HG03280 (cell line): ENCODE measurements at regions not wholly inside any gene's neighbourhood (a gene's known extent, or its start where the extent isn't known, plus 50 kb on each side); places are given as distances from the start of the nearest gene placed in this dataset.

Experiments
- ATAC-seq: cut with Tn5 transposase; IDR thresholded peaks from one replicate; pipeline ENCODE4 v1.9.1; 2021; ENCODE audit warnings: mild to moderate bottlenecking, moderate library complexity; ENCODE audit not compliant: unreplicated experiment

GRCh38 chr2:145254291-145254690 is 734.4 kb upstream of the ZEB2 start:
- no peak for ATAC-seq

DNA sequence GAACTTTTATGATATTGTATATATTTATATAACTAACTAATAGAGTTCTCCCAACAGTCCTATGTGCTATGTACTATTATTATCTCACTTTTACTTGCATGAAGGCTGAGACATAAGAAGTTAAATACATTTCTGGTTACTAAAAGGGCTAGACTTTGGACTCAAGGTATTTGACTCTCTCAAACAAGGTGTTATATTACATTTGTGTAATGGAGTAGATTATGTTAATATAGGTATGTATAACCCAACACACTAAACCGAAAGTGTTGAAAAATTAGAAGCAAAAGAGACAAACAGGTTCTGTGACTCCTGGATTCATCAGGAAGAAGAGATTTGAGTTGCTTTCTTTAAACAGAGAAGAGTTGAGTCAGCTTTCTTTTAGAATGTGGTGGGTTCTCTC is 733.6 kb upstream of the ZEB2 start:
- ATAC-seq: no peak

GRCh38 chr2:145245268-145245870 is 725.5 kb upstream of the ZEB2 start:
- ATAC-seq: no peak

DNA sequence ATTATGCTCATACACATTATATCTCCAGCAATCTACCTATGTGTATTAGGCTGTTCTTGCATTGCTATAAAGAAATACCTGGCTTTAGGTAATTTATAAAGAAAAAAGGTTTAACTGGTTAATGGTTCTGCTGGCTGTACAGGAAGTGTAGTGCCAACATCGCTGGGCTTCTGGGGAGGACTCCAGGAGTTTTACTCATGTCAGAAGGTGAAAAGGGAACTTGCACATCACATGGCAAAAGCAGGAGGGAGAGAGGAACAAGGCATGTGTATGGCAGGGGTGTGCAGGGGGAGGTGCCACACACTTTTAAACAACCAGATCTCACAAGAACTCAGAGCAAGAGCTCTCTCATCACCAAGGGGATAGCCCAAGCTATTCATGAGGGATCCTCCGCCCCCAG is 715.4 kb upstream of the ZEB2 start:
- no peak for ATAC-seq

DNA sequence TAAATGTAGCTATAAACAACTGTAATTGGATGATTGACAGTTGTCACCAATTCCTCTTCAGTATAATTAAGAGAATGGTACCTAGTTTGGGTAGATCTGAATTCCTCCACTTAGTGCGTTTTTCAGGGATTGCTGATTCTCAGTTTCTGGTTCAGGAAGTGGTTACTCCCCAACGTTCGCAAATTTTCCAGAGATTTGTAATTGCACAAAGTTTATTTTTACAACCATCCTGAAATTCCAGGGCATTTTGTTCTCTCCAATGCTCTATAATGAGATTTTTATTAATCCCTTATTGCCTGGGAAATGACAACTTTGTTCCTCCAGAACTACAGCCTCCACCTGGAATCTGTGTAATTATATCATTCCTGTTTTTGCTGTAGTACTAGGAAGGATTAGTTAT is 710.6 kb upstream of the ZEB2 start:
- ATAC-seq: no peak

DNA sequence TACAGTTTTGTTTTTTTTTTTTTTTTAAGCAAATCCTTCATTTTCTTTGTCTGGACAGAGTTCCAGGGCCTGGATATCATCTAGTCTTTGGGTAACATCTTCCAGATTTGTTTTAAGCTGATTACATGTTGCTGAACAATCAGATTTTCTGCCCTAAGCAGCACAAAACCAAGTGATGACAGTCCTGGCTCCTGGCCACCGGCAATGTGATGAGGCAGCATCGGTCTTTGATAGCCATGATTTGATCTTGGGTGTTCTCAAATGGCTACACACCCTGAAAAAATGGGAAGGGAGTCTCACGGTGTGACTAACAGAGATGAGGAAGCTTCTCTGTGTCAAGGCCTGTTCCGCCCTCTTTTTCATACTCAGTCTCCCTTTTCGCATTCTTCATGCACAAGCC is 708.6 kb upstream of the ZEB2 start:
- ATAC-seq: no peak

GRCh38 chr2:145226901-145227300 is 707.0 kb upstream of the ZEB2 start:
- ATAC-seq: no peak

- no peak for ATAC-seq
Observed at GRCh38 chr2:145221516-145221915, 701.6 kb upstream of the ZEB2 start.

DNA sequence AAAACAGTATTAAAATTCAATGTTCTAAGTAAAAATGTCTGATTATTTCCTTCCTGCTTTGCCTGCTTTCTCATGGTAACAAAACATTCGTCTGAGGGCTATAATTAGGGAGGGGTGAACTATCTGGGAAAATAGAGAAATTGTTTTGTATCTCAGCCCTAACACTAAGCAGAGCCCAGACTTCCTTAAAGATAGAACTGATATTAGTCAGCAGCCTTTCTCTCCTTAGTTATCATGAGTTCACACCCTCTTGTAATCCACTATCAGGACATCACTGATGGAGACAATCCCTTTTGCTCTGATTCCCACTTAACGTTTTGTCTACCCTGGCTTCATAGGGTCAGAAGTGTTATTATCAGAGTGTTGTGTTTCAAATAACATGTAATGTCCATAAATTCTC is 701.1 kb upstream of the ZEB2 start:
- no peak for ATAC-seq

- no peak for ATAC-seq
Observed at GRCh38 chr2:145220496-145220895, 700.6 kb upstream of the ZEB2 start.

GRCh38 chr2:145207884-145208283 is 688.0 kb upstream of the ZEB2 start:
- no peak for ATAC-seq

- ATAC-seq: no peak
Observed at GRCh38 chr2:145206496-145207281, 686.8 kb upstream of the ZEB2 start.

DNA sequence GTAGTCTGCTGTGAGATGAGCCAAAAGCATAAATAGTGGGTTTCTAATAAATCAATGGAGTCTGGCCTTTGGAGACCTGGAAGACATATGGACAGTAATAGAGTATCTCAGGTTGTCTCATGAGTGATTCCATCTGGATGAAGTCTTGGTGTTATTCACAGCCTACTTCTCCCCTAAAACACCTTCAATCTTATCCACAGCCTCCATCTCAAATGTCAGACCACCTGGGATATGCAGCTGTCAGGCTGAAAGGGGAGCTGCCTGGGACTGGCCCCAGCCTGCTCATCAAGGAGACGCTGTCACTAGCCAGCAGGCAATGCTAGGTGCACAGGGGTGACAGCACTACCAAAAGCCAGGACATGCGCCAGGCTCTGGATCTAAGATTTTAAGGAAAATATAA is 684.0 kb upstream of the ZEB2 start:
- no peak for ATAC-seq

- no peak for ATAC-seq
Observed at GRCh38 chr2:145199827-145200706, 680.1 kb upstream of the ZEB2 start.

GRCh38 chr2:145199042-145199441 is 679.1 kb upstream of the ZEB2 start:
- no peak for ATAC-seq

GRCh38 chr2:145198555-145198954 is 678.6 kb upstream of the ZEB2 start:
- no peak for ATAC-seq

- ATAC-seq: no peak
Observed at GRCh38 chr2:145197944-145198343, 678.0 kb upstream of the ZEB2 start.

DNA sequence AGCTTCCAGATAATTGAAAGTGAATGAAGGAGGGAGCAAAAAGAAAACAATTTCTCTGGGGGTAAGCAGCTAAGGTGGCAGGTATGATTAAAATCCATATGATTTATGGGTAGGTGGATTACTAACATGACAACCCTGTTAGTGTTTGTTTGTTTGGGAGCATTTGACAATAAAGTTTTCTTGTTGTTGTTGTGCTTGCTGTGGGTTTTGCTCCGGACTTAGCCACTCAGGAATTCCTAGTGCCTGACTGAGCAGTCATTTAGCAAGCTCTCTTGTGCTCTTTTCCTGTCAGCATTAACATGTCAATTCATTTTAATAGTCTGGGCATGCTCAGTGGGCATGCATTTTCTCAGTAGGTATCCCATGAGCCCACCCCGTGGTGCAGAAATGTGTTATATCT is 674.8 kb upstream of the ZEB2 start:
- ATAC-seq: no peak

GRCh38 chr2:145190031-145190703 is 670.2 kb upstream of the ZEB2 start:
- no peak for ATAC-seq

GRCh38 chr2:145186303-145186702 is 666.4 kb upstream of the ZEB2 start:
- no peak for ATAC-seq

DNA sequence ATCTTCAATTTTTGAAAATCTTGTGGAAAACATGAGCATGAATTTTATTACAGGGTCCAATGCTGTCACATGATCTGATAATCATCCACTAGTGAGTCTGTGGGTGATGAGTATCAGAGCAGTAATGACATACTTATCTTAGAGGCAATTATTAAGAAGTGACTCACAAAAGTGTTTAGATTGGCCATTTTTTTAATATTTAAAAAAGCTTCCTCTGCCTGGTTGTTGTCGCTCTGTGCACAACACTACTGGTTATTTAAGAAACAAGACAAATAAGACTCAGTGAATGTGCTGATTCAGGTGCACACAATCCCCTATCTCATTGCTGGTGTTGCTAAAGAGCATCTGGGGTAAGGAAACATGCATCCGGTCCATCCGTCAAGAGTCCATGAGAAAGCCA is 665.8 kb upstream of the ZEB2 start:
- ATAC-seq: no peak
